ENCODE measurements at regions not wholly inside any gene's neighbourhood (a gene's known extent, or its start where the extent isn't known, plus 50 kb on each side); places are given as distances from the start of the nearest gene placed in this dataset.

DNA sequence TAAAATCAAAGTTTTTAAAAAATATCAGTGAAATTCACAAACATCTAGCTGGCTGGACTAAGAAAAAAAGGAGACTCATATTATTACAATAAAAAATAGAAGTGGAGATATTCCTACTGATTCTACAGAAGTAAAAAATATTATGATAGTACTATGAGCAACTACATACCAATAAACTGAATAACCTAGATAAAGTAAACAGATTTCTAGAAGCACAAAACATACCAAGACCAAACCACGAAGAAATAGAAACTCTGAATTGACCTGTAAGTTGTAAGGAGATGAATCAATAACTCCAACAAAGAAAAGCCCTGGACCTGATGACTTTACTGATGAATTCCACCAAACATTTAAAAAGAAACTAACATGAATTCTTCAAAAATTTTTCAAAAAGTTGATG, 867.3 kb downstream of the PCDH18 start:
- TF ChIP-seq EZH2 (IDR thresholded peaks at IDR 0.05; ENCODE audit: low read depth) (no peak), CTCF (conservative IDR thresholded peaks at IDR 0.05) (no peak)
- Histone ChIP-seq H3K4me2 (no peak overlapping the region), H3K9me3 (ENCODE audit: insufficient read depth, low read depth) (no peaks in the 10 kb centered on the region), H3F3A (ENCODE audit: insufficient read depth, low read depth) (no peaks in the 10 kb centered on the region), H3K4me3 (no peak overlapping the region), H3K27me3 (ENCODE audit: insufficient read depth, low read depth) (no peaks in the 10 kb centered on the region), H3K4me1 (replicated peaks; ENCODE audit: insufficient read depth) (no peaks in the 10 kb centered on the region), H2AFZ (no peak overlapping the region), H3K36me3 (ENCODE audit: low read depth) (no peaks in the 10 kb centered on the region), H3K9me2 (ENCODE audit: insufficient read depth) (no peaks in the 10 kb centered on the region), H3K79me2 (ENCODE audit: low read depth) (no peaks in the 10 kb centered on the region), H3K27ac (no peak overlapping the region), H4K20me1 (ENCODE audit: insufficient read depth) (no peaks in the 10 kb centered on the region)
- no TSS peak for BruUV-seq (replicated peaks)
- intact Hi-C loops (cut with micrococcal nuclease; ENCODE audit: unreplicated experiment) = no loop called here
- ChIA-PET POLR2A (ENCODE audit: unreplicated experiment) (no interaction called here), CTCF (no interaction called here)
- DNase-seq = no peak

- H3K9me3 ChIP-seq (ENCODE audit: insufficient read depth, low read depth) = no peaks in the 10 kb centered on the region
- no peaks in the 10 kb centered on the region for H3K79me2 ChIP-seq (ENCODE audit: low read depth)
- H3F3A ChIP-seq (ENCODE audit: insufficient read depth, low read depth) = no peaks in the 10 kb centered on the region
- H3K4me3 ChIP-seq = no peak overlapping the region
- no peak overlapping the region for H3K27ac ChIP-seq
- no peaks in the 10 kb centered on the region for H3K27me3 ChIP-seq (ENCODE audit: insufficient read depth, low read depth)
- DNase-seq = no peak
- CTCF ChIA-PET = no interaction called here
- no peaks in the 10 kb centered on the region for H3K36me3 ChIP-seq (ENCODE audit: low read depth)
- no peak for TF ChIP-seq EZH2 (IDR thresholded peaks at IDR 0.05; ENCODE audit: low read depth)
- TF ChIP-seq CTCF (conservative IDR thresholded peaks at IDR 0.05) = no peak
- H3K9me2 ChIP-seq (ENCODE audit: insufficient read depth) = no peaks in the 10 kb centered on the region
- no peak overlapping the region for H3K4me2 ChIP-seq
- no peaks in the 10 kb centered on the region for H3K4me1 ChIP-seq (replicated peaks; ENCODE audit: insufficient read depth)
- BruUV-seq (replicated peaks) = no TSS peak
- POLR2A ChIA-PET (ENCODE audit: unreplicated experiment) = no interaction called here
- no peaks in the 10 kb centered on the region for H4K20me1 ChIP-seq (ENCODE audit: insufficient read depth)
- intact Hi-C loops (cut with micrococcal nuclease; ENCODE audit: unreplicated experiment) = no loop called here
- no peak overlapping the region for H2AFZ ChIP-seq
Observed at GRCh38 chr4:136662539-136662938, 869.8 kb downstream of the PCDH18 start.

GRCh38 chr4:136653640-136654406, 878.5 kb downstream of the PCDH18 start:
- BruUV-seq (replicated peaks) = no TSS peak

More at GRCh38 chr4:136653640-136654406, 878.5 kb downstream of the PCDH18 start:
- DNase-seq = no peak
- H3F3A ChIP-seq (ENCODE audit: insufficient read depth, low read depth) = no peaks in the 10 kb centered on the region
- ChIA-PET POLR2A (ENCODE audit: unreplicated experiment) (no interaction called here), CTCF (no interaction called here)
- no peak overlapping the region for H3K4me2 ChIP-seq
- H3K4me3 ChIP-seq = no peak overlapping the region
- no peak for TF ChIP-seq CTCF (conservative IDR thresholded peaks at IDR 0.05)
- TF ChIP-seq EZH2 (IDR thresholded peaks at IDR 0.05; ENCODE audit: low read depth) = no peak
- H2AFZ ChIP-seq = no peak overlapping the region
- no peaks in the 10 kb centered on the region for H3K36me3 ChIP-seq (ENCODE audit: low read depth)
- no peaks in the 10 kb centered on the region for H3K9me3 ChIP-seq (ENCODE audit: insufficient read depth, low read depth)
- H3K9me2 ChIP-seq (ENCODE audit: insufficient read depth) = no peaks in the 10 kb centered on the region
- H4K20me1 ChIP-seq (ENCODE audit: insufficient read depth) = no peaks in the 10 kb centered on the region
- no peak overlapping the region for H3K27ac ChIP-seq
- intact Hi-C loops (cut with micrococcal nuclease; ENCODE audit: unreplicated experiment) = no loop called here
- no peaks in the 10 kb centered on the region for H3K79me2 ChIP-seq (ENCODE audit: low read depth)
- H3K4me1 ChIP-seq (replicated peaks; ENCODE audit: insufficient read depth) = no peaks in the 10 kb centered on the region
- no peaks in the 10 kb centered on the region for H3K27me3 ChIP-seq (ENCODE audit: insufficient read depth, low read depth)

Data from PC-9 (cell line).